IPS DF 4.7 (cell line): ENCODE measurements at regions not wholly inside any gene's neighbourhood (a gene's known extent, or its start where the extent isn't known, plus 50 kb on each side); places are given as distances from the start of the nearest gene placed in this dataset.

Source experiments
- DNase-seq: peaks from one replicate; pipeline ENCODE4 v3.0.0-alpha.2; 2013; ENCODE audit warnings: low spot score; ENCODE audit errors: extremely low read depth

GRCh38 chr9:18346745-18347144 lies 127.2 kb upstream of the ADAMTSL1 start:
- DNase-seq, result no peak

- no peak for DNase-seq
Measured at GRCh38 chr9:18347386-18348082, 126.4 kb upstream of the ADAMTSL1 start.

- DNase-seq, result no peak
Measured at GRCh38 chr9:18348083-18348475, 125.9 kb upstream of the ADAMTSL1 start.

- no peak for DNase-seq
Measured at GRCh38 chr9:18349530-18349929, 124.4 kb upstream of the ADAMTSL1 start.

- DNase-seq, result no peak
Measured at GRCh38 chr9:18350036-18350435, 123.9 kb upstream of the ADAMTSL1 start.

GRCh38 chr9:18350995-18351595 lies 122.9 kb upstream of the ADAMTSL1 start:
- no peak for DNase-seq

- no peak for DNase-seq
Measured at GRCh38 chr9:18352711-18353110, 121.2 kb upstream of the ADAMTSL1 start.

- DNase-seq, result no peak
Measured at GRCh38 chr9:18353473-18353872, 120.5 kb upstream of the ADAMTSL1 start.

- no peak for DNase-seq
Measured at GRCh38 chr9:18357321-18357720, 116.6 kb upstream of the ADAMTSL1 start.

GRCh38 chr9:18358325-18358724 lies 115.6 kb upstream of the ADAMTSL1 start:
- no peak for DNase-seq

GRCh38 chr9:18359335-18359734 lies 114.6 kb upstream of the ADAMTSL1 start:
- no peak for DNase-seq

GRCh38 chr9:18360005-18360404 lies 113.9 kb upstream of the ADAMTSL1 start:
- no peak for DNase-seq

GRCh38 chr9:18361646-18362045 lies 112.3 kb upstream of the ADAMTSL1 start:
- no peak for DNase-seq

GRCh38 chr9:18362166-18362565 lies 111.8 kb upstream of the ADAMTSL1 start:
- DNase-seq, result no peak

- no peak for DNase-seq
Measured at GRCh38 chr9:18362901-18363685, 110.9 kb upstream of the ADAMTSL1 start.

GRCh38 chr9:18365651-18366050 lies 108.3 kb upstream of the ADAMTSL1 start:
- no peak for DNase-seq

GRCh38 chr9:18366184-18366583 lies 107.8 kb upstream of the ADAMTSL1 start:
- DNase-seq, result no peak

- DNase-seq, result no peak
Measured at GRCh38 chr9:18368206-18368605, 105.7 kb upstream of the ADAMTSL1 start.

- no peak for DNase-seq
Measured at GRCh38 chr9:18371141-18371540, 102.8 kb upstream of the ADAMTSL1 start.

GRCh38 chr9:18371621-18372020 lies 102.3 kb upstream of the ADAMTSL1 start:
- no peak for DNase-seq

GRCh38 chr9:18379073-18379811 lies 94.7 kb upstream of the ADAMTSL1 start:
- DNase-seq, result no peak

GRCh38 chr9:18382243-18382642 lies 91.7 kb upstream of the ADAMTSL1 start:
- no peak for DNase-seq
